ENCODE measurements at regions not wholly inside any gene's neighbourhood (a gene's known extent, or its start where the extent isn't known, plus 50 kb on each side); places are given as distances from the start of the nearest gene placed in this dataset.

DNA sequence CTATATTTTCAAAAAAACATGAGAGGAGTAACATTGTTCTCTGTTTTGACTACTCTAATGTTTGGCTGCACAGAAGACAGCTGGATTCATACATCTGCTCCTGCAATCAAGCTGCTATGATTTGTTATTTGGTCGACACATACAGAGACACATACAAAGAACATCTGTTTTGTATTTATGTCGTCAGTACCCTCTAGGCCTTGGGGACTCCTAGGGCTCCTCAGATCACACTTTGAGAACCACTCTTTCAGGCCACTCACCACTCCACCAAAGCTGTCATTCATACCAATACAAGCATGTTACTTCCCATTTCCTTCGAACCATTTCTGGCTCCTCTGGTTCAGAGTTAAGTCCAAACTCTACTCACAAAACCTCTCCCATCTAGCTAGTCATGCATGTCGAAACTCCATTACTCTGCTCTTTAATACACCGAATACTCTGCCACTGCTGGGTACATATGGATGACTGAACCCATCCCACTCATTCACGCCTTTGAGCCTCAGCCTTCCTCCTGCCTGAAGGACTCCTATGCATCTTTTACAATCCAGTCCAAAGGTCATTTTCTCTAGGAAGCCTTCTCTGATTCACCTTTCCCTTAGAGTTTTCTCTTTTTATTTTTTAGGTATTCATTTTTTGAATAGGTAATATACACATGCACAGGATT, 102.9 kb upstream of the ARHGEF3 start:
- no peak overlapping the region for H3K27ac ChIP-seq
- no peak for TF ChIP-seq EP300 (IDR thresholded peaks at IDR 0.05)
- TF ChIP-seq POLR2AphosphoS5 (IDR thresholded peaks at IDR 0.05), result no peak
- TF ChIP-seq CTCF (IDR thresholded peaks at IDR 0.05), result no peak
- intact Hi-C loops (cut with DNase I; ENCODE audit: low total_unique reads), result no loop called here
- no peak for DNase-seq
- H3K9me3 ChIP-seq, result no peaks in the 10 kb centered on the region
- no peak overlapping the region for H3K4me3 ChIP-seq
- no peaks in the 10 kb centered on the region for H3K36me3 ChIP-seq
- 80 to 91% (median 81%) methylated on average over 6 of the region's 6 CpGs for WGBS, 5 donors
- H3K4me1 ChIP-seq, result peaks cover 0 to 16% (median 0%) of the 10 kb centered on the region in 4 donors
- H3K27me3 ChIP-seq, result no peaks in the 10 kb centered on the region

DNA sequence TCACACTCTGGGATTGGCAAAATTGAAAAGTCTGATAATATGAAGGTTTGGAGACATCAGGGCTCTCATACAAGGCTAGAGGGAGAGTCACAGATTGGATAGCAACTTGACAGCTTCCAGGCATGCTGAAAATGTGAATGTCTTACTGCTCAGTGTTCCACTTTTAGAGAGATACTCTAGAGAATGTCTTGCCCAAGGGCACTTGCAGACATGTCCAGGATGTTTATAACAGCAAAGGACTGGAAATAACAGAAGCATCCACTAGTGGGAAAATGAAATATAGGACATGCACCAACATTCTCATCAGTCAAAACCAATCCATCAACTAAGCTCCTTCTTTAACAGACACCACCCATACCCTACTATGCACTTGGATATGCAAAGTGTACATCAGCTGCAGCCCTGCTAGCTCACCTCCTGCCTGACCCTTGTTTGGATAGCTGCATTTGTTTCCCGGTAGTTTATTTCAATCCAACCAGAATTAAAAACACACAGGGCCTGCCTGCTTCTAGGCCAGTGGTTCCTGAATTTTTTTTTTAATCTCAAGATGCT, 101.6 kb upstream of the ARHGEF3 start:
- Histone ChIP-seq H3K36me3 (no peaks in the 10 kb centered on the region), H3K9me3 (no peaks in the 10 kb centered on the region), H3K27ac (no peak overlapping the region), H3K27me3 (no peaks in the 10 kb centered on the region), H3K4me3 (no peak overlapping the region), H3K4me1 (peaks cover 0 to 16% (median 0%) of the 10 kb centered on the region in 4 donors)
- WGBS, 5 donors, result 81 to 91% (median 88%) methylated on average over 1 of the region's 1 CpG
- intact Hi-C loops (cut with DNase I; ENCODE audit: low total_unique reads), result no loop called here
- no peak for DNase-seq
- TF ChIP-seq CTCF (IDR thresholded peaks at IDR 0.05) (no peak), EP300 (IDR thresholded peaks at IDR 0.05) (no peak), POLR2A (IDR thresholded peaks at IDR 0.05) (no peak), POLR2AphosphoS5 (IDR thresholded peaks at IDR 0.05) (no peak)

GRCh38 chr3:56902468-56903160, 100.9 kb upstream of the ARHGEF3 start:
- H3K36me3 ChIP-seq, result no peaks in the 10 kb centered on the region
- no peaks in the 10 kb centered on the region for H3K9me3 ChIP-seq
- H3K27me3 ChIP-seq, result no peaks in the 10 kb centered on the region
- H3K27ac ChIP-seq, result no peak overlapping the region
- intact Hi-C loops (cut with DNase I; ENCODE audit: low total_unique reads), result no loop called here
- no peak for TF ChIP-seq POLR2A (IDR thresholded peaks at IDR 0.05)
- TF ChIP-seq CTCF (IDR thresholded peaks at IDR 0.05), result no peak
- no peak for TF ChIP-seq EP300 (IDR thresholded peaks at IDR 0.05)
- H3K4me1 ChIP-seq, result peaks cover 0 to 16% (median 0%) of the 10 kb centered on the region in 4 donors
- H3K4me3 ChIP-seq, result no peak overlapping the region
- DNase-seq, result no peak
- WGBS, 5 donors, result 90 to 100% (median 91%) methylated on average over 3 of the region's 3 CpGs

DNA sequence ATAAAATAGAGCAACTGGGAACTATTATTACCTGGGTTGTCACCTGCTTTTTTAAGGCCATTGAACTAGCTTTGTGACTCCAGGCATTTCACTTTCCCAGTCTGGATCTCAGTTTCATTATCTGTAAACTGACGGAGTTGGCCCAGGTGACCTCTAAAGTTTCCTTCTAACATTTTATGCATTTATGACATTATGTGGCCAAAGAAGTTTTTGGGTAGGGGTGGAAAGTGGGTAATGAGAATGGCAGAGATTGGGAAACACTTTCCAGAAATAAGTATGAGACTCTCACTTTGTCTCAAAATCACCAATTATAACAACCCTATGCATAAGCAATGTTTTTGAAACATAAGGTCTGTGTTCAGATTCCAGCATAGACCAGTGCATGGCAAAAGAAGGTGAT, 99.1 kb upstream of the ARHGEF3 start:
- DNase-seq, result no peak
- H3K9me3 ChIP-seq, result no peaks in the 10 kb centered on the region
- WGBS, 5 donors, result 0% methylated on average over 1 of the region's 1 CpG
- intact Hi-C loops (cut with DNase I; ENCODE audit: low total_unique reads), result no loop called here
- H3K27me3 ChIP-seq, result no peaks in the 10 kb centered on the region
- H3K36me3 ChIP-seq, result no peaks in the 10 kb centered on the region
- no peak overlapping the region for H3K4me3 ChIP-seq
- peaks cover 0 to 21% (median 0%) of the 10 kb centered on the region in 4 donors for H3K4me1 ChIP-seq
- TF ChIP-seq POLR2A (IDR thresholded peaks at IDR 0.05), result no peak
- no peak for TF ChIP-seq EP300 (IDR thresholded peaks at IDR 0.05)
- no peak for TF ChIP-seq POLR2AphosphoS5 (IDR thresholded peaks at IDR 0.05)
- no peak for TF ChIP-seq CTCF (IDR thresholded peaks at IDR 0.05)
- no peak overlapping the region for H3K27ac ChIP-seq

Data from stomach (tissue), 8 donors.